ENCODE measurements at regions not wholly inside any gene's neighbourhood (a gene's known extent, or its start where the extent isn't known, plus 50 kb on each side); places are given as distances from the start of the nearest gene placed in this dataset.

DNA sequence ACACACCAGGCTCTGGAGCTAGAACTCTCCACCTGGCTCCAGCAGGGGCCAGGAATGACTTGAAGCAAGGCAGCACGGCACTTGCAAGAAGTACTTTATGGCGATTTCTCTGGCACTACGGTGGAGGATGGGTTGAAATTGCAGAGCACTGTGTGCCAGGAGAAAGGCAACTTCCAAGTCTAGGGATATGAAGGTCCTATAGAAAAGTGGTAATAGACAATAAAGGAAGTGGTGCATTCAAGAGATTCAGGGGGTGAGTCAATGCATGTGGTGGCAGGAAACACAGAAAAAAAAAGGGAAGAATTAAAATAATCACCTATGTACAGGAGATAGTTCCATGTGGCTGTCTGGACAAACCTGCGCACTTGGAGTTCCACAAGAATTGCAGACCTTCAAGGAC lies 240.3 kb upstream of the DYNLRB2 start:
- no peak for DNase-seq (ENCODE audit: low spot score)

DNA sequence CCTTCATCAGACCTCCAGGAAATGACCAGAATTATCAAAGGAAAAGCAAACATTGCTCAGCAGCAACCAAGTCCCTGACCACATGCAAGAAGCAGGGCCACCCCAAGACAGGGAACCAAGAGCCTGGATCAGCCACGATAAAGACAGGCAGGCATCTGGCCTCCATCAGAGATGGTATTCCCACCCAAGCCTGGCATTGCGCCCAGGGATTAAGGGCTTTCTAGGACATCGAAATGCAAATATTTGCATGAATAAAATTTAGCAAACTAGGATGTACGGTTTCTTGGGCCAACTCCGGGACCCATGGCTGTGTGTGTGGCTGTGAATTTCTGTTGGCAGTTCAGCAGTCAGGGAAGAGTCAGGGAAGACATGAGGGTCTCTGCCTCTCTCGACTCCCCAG lies 241.4 kb upstream of the DYNLRB2 start:
- no peak for DNase-seq (ENCODE audit: low spot score)

DNA sequence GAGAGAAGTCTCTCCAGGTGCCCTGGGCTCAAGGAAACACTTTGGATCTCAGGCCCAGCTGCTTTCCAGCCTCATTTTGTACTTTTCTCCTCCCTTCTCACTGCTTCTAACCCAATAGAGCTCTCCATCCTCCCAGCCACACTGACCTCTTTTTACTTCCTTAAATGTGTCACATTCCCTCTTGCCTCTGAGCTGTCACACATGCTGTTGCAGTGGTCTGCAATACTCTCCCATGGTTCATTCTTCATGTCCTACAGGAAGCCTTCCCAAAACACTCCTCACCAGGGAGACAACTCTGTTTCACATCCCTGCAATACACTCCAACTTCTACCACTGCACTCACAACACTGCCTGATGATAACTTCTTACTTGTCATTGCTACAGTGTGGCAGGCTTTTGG lies 242.1 kb upstream of the DYNLRB2 start:
- no peak for DNase-seq (ENCODE audit: low spot score)

DNA sequence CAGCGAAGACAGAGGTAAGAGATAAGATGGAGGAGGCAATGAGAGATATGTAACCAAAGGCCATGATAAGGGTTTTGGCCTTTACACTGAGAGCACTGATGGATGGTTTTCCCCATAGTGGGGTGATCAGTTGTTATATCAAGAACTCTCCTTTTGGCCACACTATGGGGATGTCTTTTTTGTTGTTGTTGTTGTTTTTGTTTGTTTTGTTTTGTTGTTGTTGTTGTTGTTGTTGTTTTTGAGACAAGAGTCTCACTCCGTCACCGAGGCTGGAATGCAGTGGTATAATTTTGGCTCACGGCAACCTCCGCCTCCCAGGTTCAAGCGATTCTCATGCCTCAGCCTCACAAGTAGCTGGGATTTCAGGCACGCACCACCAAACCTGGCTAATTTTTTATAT lies 244.8 kb upstream of the DYNLRB2 start:
- DNase-seq (ENCODE audit: low spot score) = no peak

DNA sequence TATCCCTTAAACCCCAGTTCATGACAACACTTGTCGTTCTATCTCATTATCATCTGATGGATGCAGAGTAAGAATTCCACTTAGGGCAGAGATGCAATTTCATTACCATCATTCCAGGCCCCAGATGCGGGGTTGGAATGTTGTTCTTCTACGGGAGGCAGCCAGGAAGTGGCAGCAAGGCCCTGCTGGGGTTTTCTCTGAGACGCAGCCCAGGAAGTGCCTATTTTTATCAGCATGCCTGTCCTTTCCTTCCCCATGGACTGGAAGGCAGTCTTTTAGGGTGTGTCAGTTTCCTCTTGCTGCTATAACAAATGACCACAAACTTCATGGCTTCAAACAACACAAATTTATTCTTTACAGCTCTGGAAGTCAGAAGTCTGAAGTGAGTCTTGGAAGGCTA lies 246.6 kb upstream of the DYNLRB2 start:
- no peak for DNase-seq (ENCODE audit: low spot score)

DNA sequence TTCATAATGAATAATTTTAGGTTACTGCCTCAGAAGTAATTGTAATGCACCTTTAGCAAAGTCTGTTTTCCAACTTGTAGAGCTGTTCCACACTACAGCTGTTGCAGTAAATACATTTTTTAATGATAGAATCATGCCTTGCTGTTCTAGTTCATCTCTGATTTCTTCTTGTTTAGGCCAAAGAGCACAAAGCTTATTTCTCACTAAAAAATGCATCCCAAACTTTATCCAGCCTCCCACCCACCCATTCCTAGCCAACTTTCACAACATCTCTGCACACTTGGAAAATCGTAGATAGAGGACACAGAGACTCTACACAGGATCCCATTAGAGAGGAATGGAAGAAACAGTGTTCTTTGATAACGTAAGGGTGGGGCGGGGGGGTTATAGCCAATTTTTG lies 252.2 kb upstream of the DYNLRB2 start:
- no peak for DNase-seq (ENCODE audit: low spot score)

DNA sequence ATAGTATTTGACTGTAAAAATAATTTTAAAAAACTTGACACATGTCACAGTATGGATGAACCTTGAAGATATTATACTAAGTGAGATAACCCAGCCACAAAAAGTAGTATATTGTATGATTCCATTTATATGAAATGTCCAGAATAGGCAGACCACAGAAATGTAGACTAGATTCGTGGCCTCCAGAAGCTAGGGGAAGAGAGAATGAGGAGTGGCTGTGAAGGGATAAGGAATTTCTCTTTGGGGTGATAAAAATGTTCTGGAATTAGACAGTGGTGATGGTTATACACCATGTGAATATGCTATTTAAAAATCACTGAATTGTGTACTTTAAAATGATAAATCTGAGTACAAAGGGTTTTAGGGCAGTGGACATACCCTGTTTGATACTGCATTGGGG lies 253.1 kb upstream of the DYNLRB2 start:
- no peak for DNase-seq (ENCODE audit: low spot score)

DNA sequence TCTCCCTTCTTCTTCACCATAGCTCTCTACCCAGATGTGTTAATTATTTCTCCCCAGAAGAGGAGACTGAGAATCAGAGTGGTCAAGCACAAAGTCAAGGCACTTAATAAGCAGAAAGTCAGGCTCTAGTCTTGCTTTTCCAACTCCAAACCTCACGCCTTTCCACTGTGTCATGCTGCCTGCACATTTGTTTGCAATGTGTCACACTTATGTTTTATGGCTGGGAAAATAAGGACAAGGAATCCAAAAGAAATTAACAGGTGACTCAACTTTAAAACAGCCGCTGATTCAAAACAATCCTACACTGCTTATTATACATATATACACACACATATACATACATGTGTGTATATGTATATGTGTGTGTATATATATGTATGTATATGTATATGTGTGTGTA lies 255.7 kb upstream of the DYNLRB2 start:
- DNase-seq (ENCODE audit: low spot score) = no peak

DNA sequence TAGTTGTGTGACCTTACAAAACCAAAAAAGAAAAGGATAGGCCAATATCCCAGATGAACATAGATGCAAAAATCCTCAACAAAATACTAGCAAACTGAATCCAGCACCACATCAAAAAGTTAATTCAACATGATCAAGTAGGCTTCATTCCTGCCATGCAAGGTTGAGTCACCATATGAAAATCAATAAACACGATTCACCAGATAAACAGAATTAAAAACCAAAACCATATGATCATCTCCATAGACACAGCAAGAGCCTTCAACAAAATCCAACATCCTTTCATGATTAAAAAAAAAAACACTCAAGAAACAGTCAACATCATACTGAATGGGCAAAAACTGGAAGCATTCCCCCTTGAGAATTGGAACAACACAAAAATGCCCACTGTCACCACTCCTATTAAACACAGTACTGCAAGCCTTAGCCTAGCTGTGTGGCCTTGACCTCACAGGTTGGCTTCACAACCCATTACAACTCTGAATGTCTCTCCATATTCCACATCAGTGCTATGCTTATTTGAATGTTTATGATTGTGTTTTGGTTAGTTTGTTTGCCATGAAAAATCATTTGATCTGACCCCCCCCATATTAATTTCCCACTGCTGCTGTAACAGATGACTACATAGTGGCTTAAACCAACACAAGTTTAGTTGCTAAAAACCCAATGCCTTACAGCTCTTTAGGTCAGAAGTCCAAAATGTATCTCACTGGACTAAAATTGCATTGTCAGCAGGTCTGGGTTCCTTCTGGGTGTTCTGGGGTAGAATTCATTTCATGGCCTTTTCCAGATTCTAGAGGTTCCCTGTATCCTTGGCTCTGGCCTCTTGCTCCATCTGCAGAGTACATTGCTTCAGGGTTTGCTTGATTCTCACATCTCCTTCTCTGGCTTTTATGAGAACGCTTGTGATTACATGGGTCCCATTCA lies 257.1 kb upstream of the DYNLRB2 start:
- DNase-seq (ENCODE audit: low spot score) = no peak

DNA sequence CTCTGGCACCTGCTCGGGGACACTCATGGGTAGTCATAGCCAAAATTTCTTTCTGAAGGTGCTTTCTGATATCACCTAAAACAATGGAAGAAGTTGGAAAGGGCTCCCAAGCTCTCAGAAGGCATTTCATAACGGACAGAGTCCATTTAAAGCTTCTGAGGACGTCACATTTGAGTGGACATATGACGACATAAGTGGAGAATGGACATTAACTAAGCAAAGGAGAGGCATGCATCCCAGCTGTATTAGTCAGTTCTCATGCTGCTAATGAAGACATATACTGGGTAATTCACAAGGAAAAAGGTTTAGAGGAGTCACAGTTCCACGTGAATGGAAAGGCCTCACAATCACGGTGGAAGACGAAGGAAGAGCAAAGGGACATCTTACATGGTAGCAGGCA lies 260.2 kb upstream of the DYNLRB2 start:
- no peak for DNase-seq (ENCODE audit: low spot score)

DNA sequence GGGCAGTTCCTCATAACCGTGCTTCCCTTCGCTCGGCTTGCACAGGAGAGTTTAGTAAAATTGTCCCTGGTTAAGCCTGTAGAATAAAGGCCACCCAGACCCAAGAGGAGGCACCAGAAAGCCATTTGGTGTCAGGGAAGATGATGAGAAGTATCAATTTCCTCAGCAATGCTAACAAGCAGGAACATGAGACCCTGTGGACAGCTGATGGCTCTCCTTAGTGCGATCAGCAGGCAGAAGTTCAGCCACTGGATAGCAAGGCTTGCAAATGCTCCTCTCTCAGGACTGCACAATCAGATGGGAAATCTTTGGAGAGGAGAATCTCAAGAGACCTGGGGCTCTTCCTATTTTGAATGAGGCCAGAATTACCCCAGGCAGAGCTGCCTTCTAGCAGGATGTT lies 261.1 kb upstream of the DYNLRB2 start:
- DNase-seq (ENCODE audit: low spot score) = no peak

DNA sequence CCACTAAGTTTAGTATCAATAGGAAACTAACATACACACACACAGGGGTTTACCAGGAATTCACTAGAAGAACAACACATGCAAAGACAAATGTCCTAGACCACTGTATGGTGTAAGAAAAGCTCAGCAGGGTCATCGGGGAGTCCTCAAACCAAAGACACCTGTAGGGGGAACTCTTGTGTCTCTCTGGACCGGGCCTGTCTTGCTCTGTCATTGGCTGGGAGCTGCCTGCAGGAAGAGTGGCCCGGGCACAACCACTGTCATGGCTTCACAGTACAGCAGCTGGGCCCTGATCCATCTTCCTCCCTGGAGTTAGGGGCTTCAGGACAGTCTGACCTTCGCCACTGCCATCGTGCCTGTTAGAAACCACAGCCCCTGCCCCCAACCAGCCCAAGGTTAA lies 263.6 kb upstream of the DYNLRB2 start:
- DNase-seq (ENCODE audit: low spot score) = no peak

DNA sequence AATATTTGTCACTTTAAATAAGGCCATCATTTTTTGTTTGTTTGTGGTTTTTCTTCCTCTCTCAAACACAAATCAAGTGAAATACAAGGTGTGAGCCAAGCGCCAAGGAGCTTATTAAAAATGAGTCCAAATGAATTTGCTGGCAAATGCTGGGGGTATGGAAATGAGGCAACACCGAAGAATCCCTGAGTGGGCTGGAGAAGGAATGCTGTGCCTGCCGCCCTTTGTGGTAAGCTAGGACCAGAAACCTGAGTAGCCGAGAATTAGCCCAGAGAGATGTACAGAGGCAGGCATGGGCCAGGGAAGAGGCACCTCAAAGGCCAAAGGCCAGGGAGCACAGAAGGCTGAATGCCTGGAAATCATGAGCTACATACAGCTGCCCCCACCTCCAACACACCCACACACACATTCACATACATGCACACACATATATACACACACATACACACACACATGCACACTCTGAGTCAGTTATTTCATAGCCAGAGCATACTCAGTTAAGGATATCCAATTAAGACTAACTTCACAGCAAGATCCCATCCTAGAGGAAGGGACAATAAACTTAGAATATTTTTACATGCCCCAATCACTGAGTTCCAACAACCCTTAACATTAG lies 266.1 kb upstream of the DYNLRB2 start:
- no peak for DNase-seq (ENCODE audit: low spot score)

DNA sequence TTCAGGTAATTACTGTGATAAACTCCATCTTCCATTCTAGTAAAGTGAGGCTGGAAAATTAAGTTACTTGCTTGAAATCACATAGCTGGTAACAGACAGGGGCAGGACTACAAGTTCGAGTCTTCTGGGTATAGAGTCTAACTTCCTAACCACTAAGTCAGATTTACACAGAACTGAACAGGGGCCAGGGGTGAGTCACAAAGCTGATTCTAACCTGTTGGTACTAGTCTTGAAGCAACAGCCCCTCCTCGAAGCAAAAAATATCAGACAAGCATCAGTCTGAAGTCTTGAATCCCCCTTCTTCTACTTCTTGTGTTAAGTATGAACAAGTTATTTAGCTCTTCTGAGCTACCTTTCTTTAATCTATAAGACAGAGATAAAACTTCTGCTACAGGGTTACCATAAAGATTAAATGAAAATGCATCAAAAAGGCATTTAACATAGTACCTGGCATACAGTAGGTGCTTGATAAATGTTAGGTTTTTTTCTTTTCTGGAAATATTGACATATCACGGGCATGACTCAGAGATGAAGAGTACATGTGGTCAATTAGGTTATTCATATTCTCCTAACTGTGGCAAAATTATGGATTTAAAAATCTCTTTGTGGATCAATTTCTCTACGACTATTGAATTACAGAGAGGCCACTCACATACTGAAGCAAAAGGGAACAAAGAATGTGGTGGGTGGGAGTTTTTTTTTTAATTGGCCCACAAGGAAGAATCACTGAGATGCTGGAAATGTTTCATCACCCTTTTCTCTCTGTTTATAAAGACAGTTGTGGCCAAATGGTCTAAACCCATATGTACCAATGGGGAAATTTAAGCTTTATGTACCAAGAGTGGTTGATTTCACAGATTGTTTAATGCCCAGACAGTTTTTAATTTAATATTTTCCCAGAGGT lies 266.9 kb upstream of the DYNLRB2 start:
- DNase-seq (ENCODE audit: low spot score) = no peak

DNA sequence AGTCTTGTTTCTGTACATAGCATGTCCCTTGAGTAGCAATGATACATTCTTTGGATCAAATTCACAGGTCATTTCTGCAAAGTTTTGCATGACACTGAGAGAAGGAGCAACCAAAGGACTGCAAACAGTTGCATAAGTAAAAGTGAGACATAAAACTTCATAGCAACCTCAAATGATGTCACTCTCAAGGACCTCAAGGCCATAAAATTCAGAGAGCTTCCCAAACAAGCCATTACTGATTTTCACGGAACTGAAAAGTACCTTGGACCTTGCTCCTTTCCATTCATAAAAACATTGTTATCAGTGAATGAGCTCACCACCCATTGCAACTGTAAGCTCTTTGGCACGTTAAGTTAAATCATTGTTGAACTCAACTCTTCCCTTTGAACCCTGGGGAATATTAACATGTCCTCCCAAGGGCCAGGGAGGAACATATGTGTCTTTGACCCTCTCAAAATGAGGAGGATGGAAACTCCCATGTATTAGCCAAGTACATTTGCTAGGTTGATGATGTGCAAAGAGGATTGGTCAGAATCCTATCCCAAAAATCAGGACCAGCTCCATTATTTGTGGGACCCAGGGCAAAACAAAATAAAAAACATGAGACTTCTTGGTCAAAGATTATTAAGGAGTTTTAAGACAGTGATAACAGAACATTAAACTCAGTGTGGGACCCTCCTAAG lies 275.0 kb upstream of the DYNLRB2 start:
- no peak for DNase-seq (ENCODE audit: low spot score)

DNA sequence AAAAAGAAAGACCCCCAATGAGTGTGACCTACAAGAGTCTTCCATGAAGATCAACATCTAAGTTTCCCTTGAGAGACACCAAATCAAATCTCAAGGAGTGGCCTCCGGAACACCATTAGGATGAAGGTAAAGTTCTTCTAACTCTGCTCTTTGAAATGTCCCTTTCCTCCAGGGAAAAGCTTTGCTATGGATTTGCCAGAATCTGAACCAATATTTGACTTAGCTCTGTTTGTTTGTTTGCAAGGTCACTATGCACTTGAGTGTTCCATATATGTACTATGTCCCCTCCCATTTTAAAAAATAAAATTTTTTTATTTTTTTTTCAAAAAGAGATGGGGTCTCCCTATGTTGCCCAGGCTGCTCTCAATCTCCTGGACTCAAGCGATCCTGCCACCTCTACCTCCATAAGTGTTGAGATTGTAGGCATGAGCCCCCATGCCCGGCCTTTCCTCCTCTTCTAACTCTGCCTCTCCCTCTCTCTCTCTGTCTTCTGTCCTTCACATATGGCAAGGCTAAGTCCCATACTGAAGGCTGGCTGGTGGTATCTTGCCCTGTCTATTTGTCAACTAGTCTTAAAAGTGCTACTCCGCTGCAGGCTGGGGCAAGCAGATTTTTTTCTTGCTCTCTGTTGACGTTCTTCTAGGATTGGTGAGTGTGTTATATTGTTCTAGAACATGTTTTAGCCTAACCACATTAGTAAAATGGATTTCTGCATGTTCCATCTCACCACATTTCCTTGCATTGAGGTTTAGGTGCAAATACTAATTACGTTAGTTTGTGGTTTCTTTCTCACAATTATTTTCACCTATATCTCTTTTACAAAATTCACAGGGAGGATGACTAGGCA lies 276.7 kb upstream of the DYNLRB2 start:
- no peak for DNase-seq (ENCODE audit: low spot score)

DNA sequence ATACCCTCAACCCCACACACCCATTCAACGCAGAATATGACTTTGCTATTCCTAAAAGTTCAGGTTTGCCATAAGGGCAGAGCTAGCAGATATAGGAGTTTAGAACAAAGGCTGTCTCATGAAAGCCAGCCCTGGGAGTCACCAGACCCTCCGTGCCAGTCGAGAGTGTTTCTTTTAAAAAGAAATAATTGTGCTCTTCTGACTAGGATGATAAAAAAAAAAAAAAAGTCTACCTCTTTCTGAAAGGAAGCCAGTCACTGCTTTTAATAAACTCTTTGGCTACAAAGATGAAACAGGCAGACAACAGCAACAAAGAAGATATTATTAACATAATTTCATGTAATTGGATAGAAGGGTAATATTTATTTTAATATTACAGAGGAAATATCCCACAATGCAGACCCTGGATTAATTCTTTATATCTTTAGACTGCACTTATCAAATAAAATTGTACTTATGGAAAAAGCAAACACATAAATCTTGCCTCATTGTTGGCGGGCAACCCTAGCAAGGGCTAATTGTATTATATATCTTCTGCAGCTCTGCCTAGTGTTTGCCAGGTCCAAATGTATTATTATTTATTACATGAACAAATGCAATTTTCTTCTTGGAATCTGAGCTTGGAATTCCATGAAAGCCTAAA lies 277.5 kb upstream of the DYNLRB2 start:
- DNase-seq (ENCODE audit: low spot score) = no peak

DNA sequence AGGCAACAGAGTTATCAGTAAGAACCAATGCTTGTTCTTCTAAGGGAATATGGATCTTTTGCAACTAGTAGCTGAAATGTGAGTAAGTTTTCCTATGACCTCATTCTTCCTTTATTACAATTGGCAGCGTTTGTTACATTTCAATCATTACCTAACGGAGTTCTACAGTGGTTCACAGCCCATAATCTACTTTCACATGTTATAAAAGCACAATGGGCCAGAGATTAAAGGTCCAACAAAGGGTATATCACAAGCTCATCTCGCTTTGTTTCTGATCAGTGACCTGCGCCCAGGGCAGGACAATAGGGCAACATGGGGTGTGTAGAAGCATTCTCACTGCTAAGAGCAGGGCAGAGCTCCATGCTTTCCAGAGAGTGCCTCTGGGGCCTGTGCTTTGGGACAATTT lies 279.9 kb upstream of the DYNLRB2 start:
- no peak for DNase-seq (ENCODE audit: low spot score)

DNA sequence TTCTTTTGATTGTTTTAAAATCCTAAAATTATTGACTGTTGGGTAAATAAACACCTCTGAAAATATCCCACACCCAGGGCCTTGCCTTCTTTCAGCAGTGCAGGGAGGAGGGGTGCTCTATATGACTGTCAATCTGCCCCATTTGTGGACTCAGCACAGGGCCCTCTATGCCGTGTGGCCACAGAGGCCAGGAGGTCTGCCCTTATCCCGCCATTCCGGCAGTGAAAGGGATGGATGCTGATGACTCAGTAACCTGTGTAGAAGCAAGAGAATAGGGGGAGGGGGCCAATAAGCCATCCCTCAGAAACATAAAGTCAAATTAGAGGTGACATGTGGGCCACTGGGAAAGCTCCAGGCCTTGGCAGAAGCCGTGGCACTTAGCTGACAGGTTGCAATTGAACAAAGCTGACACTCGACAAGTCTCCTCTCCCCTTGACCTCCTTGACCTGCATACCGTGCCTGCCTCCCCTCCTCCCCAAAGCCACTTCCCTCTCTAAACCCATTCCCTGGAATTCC lies 281.4 kb upstream of the DYNLRB2 start:
- DNase-seq (ENCODE audit: low spot score) = no peak

DNA sequence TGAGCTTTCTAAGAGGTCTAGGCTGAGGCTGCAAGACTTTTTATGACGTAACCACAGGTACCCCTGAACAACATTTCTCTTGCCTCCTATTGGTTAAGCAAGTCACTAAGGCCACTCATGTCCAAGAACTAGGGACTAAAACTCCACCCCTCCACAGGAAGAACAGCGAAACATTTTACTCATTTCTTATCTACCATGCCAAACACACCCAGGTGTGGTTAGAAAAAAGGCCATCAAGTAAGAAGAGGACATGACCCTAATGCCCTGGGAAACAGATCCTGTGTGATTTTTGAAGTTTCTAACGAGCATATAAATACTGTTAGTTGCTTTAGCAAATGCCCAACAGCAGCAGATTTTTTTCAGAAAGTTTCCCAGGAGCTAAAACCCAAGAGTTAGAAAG lies 282.4 kb upstream of the DYNLRB2 start:
- no peak for DNase-seq (ENCODE audit: low spot score)
